ENCODE measurements at regions not wholly inside any gene's neighbourhood (a gene's known extent, or its start where the extent isn't known, plus 50 kb on each side); places are given as distances from the start of the nearest gene placed in this dataset.

DNA sequence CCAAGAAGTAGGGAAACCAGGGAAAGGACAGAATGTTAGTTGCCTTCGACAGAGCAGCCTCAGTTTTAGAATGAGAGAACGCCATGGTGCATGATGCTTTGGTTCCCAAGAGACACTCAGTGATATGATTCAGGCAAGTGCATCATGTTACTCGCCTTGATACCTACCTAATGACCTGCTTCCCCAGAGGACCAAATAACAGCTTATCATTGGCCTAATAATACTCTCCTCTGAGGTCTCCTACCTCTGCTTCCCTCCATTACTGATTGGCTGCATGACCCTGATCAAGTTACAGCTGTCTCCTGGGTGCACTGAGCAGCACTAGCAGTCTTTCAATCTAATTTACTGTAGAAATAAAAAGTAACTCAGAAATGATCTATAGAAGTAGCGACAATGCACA, 979.7 kb upstream of the FAT3 start:
- Histone ChIP-seq H3K4me3 (no peak overlapping the region), H3K27ac (no peak overlapping the region), H3K27me3 (no peaks in the 10 kb centered on the region), H3K4me1 (no peaks in the 10 kb centered on the region), H3K36me3 (no peaks in the 10 kb centered on the region), H3K9me3 (no peaks in the 10 kb centered on the region)
- in situ Hi-C loops (cut with MboI; ENCODE audit: low sequenced_read_pairs in 4 of 4) (no loop called here), intact Hi-C loops (cut with DNase I; ENCODE audit: low total_unique reads) (no loop called here)
- TF ChIP-seq CTCF (IDR thresholded peaks at IDR 0.05 in 4 of 5, conservative IDR thresholded peaks at IDR 0.05 in 1 of 5) (no peak), POLR2A (IDR thresholded peaks at IDR 0.05) (no peak)
- DNase-seq (no peak), ATAC-seq (no peak)

DNA sequence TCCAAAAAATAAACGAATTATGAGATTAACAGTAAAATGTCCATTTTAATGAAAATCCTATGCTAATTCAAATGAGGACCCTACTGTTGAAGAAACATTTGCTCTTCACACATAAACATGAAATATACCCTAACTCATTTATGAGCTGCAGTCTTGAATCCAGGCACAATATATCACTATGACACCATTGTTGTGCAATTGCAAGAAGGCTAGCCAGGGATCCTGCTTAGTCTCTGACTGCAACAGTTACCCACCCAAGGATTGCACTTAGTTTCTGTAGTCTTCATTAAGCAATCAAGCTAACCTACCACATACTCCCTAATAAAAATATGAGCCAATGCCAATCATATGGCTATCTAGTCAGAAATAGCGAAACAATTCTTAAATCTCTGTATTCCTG, 981.0 kb upstream of the FAT3 start:
- H3K27me3 ChIP-seq: no peaks in the 10 kb centered on the region
- in situ Hi-C loops (cut with MboI; ENCODE audit: low sequenced_read_pairs in 4 of 4) (no loop called here), intact Hi-C loops (cut with DNase I; ENCODE audit: low total_unique reads) (no loop called here)
- no peak overlapping the region for H3K27ac ChIP-seq
- H3K9me3 ChIP-seq: no peaks in the 10 kb centered on the region
- no peaks in the 10 kb centered on the region for H3K4me1 ChIP-seq
- DNase-seq (no peak), ATAC-seq (no peak)
- no peak overlapping the region for H3K4me3 ChIP-seq
- TF ChIP-seq POLR2A (IDR thresholded peaks at IDR 0.05) (no peak), CTCF (IDR thresholded peaks at IDR 0.05 in 4 of 5, conservative IDR thresholded peaks at IDR 0.05 in 1 of 5) (no peak)
- H3K36me3 ChIP-seq: no peaks in the 10 kb centered on the region

- Histone ChIP-seq H3K36me3 (no peaks in the 10 kb centered on the region), H3K4me3 (no peak overlapping the region), H3K4me1 (no peaks in the 10 kb centered on the region), H3K27ac (no peak overlapping the region), H3K9me3 (no peaks in the 10 kb centered on the region), H3K27me3 (no peaks in the 10 kb centered on the region)
- intact Hi-C loops (cut with DNase I; ENCODE audit: low total_unique reads): no loop called here
- in situ Hi-C loops (cut with MboI; ENCODE audit: low sequenced_read_pairs in 4 of 4): no loop called here
- DNase-seq (no peak), ATAC-seq (no peak)
- TF ChIP-seq POLR2A (IDR thresholded peaks at IDR 0.05): no peak
- TF ChIP-seq CTCF (IDR thresholded peaks at IDR 0.05 in 4 of 5, conservative IDR thresholded peaks at IDR 0.05 in 1 of 5): no peak
Observed at GRCh38 chr11:91243051-91243450, 981.6 kb upstream of the FAT3 start.

DNA sequence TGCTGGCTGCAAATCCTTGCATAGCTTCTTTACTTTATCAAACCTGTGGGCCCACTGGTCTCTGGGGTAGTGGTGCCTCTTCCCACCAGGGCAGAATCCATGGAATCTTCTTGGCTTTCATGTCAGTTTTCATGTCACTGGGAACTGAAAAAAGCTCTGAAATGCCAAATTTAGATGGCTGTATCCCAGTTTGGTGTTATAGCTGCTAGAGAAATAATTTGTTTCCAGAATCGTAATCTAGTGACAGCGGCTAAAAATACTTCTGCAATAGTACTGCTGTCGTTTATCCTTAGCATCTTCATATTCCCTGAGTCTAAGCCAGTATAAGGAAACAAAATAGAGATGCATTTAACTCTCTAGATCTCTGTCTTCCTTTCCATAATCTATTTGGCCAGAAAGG, 983.4 kb upstream of the FAT3 start:
- ATAC-seq: no peak
- no peak for DNase-seq

GRCh38 chr11:91239359-91239758, 985.3 kb upstream of the FAT3 start:
- intact Hi-C loops (cut with DNase I; ENCODE audit: low total_unique reads): no loop called here
- DNase-seq (no peak), ATAC-seq (no peak)
- no peaks in the 10 kb centered on the region for H3K9me3 ChIP-seq
- TF ChIP-seq CTCF (IDR thresholded peaks at IDR 0.05 in 4 of 5, conservative IDR thresholded peaks at IDR 0.05 in 1 of 5): no peak
- no peak for TF ChIP-seq POLR2A (IDR thresholded peaks at IDR 0.05)
- H3K4me3 ChIP-seq: no peak overlapping the region
- in situ Hi-C loops (cut with MboI; ENCODE audit: low sequenced_read_pairs in 4 of 4): no loop called here
- no peak overlapping the region for H3K27ac ChIP-seq
- H3K36me3 ChIP-seq: no peaks in the 10 kb centered on the region
- H3K4me1 ChIP-seq: no peaks in the 10 kb centered on the region
- no peaks in the 10 kb centered on the region for H3K27me3 ChIP-seq

More for the DNA sequence above, 983.4 kb upstream of the FAT3 start:
- intact Hi-C loops (cut with DNase I; ENCODE audit: low total_unique reads): no loop called here
- in situ Hi-C loops (cut with MboI; ENCODE audit: low sequenced_read_pairs in 4 of 4): no loop called here
- no peaks in the 10 kb centered on the region for H3K4me1 ChIP-seq
- H3K9me3 ChIP-seq: no peaks in the 10 kb centered on the region
- no peak overlapping the region for H3K27ac ChIP-seq
- no peak overlapping the region for H3K4me3 ChIP-seq
- no peak for TF ChIP-seq POLR2A (IDR thresholded peaks at IDR 0.05)
- no peaks in the 10 kb centered on the region for H3K27me3 ChIP-seq
- no peaks in the 10 kb centered on the region for H3K36me3 ChIP-seq
